Breast epithelium (tissue), 4 donors: ENCODE measurements at regions not wholly inside any gene's neighbourhood (a gene's known extent, or its start where the extent isn't known, plus 50 kb on each side); places are given as distances from the start of the nearest gene placed in this dataset.

ENCODE experiments used
- DNase-seq, 2 donors: peaks; one replicate each; pipeline ENCODE4 v3.0.0-alpha.2; 2019; ENCODE audit warnings: low spot score in 2 of 2
- H3K27ac ChIP-seq, 2 donors: fragments of 200-600 bp; sonication (generic) in 1 of 2; one replicate each; pipeline ENCODE4 v1.5.1; 2016 to 2019; ENCODE audit warnings: mild to moderate bottlenecking in 1 of 2
- H3K27me3 ChIP-seq, 2 donors: fragments of 200-600 bp; sonication (generic) in 1 of 2; one replicate each; pipeline versions ENCODE4 v1.5.1 to v1.6.0; 2017 to 2019; ENCODE audit warnings: control low read depth in 1 of 2, mild to moderate bottlenecking in 1 of 2
- H3K36me3 ChIP-seq: fragments of 200-600 bp; one replicate; pipeline ENCODE4 v1.5.1; 2019
- H3K4me1 ChIP-seq, 2 donors: fragments of 200-600 bp; sonication (generic); one replicate each; pipeline ENCODE4 v1.5.1; 2016 to 2019; ENCODE audit warnings: control low read depth in 1 of 2
- H3K4me3 ChIP-seq, 3 donors: fragments of 200-600 bp; sonication (generic); 1 replicate in 2 of 3; 2 replicates in 1 of 3; pipeline ENCODE4 v1.5.1; 2016 to 2019; ENCODE audit warnings: mild to moderate bottlenecking in 3 of 3, moderate library complexity in 2 of 3
- H3K9me3 ChIP-seq, 2 donors: fragments of 200-600 bp; sonication (generic) in 1 of 2; one replicate each; pipeline ENCODE4 v1.5.1; 2016 to 2019; ENCODE audit warnings: control low read depth in 1 of 2
- CTCF ChIP-seq, 3 donors: fragments of 450-650 bp; IDR thresholded peaks; one replicate each; pipeline ENCODE4 v1.5.1; 2016 to 2017; ENCODE audit warnings: antibody characterized with exemption in 3 of 3, mild to moderate bottlenecking in 3 of 3, moderate library complexity in 3 of 3
- POLR2A ChIP-seq: fragments of 450-650 bp; IDR thresholded peaks from one replicate; pipeline ENCODE4 v1.6.1; 2016; ENCODE audit warnings: antibody characterized with exemption, mild to moderate bottlenecking, moderate library complexity
- POLR2AphosphoS5 ChIP-seq, 3 donors: sonication (generic); formaldehyde crosslinking; IDR thresholded peaks; one replicate each; pipeline ENCODE4 v1.6.1; 2017; ENCODE audit warnings: antibody characterized with exemption in 3 of 3
- intact Hi-C: fragments of 100-400 bp; cut with DNase I; formaldehyde crosslinking; loops from one replicate; pipeline ENCODE4 v1.15.1; 2023; ENCODE audit warnings: low total_unique reads

- no peaks in the 10 kb centered on the region for H3K4me1 ChIP-seq
- H3K27ac ChIP-seq, result no peak overlapping the region
- no peaks in the 10 kb centered on the region for H3K9me3 ChIP-seq
- no peak overlapping the region for H3K4me3 ChIP-seq
- H3K36me3 ChIP-seq, result no peaks in the 10 kb centered on the region
- no peak for DNase-seq
- TF ChIP-seq POLR2A, result no peak
- no peak for TF ChIP-seq POLR2AphosphoS5 (IDR thresholded peaks at IDR 0.05)
- no peak for TF ChIP-seq CTCF (IDR thresholded peaks at IDR 0.05)
- intact Hi-C loops, result no loop called here
- no peaks in the 10 kb centered on the region for H3K27me3 ChIP-seq
Measured at GRCh38 chr2:7115906-7116305, 198.7 kb downstream of the RNF144A start.

DNA sequence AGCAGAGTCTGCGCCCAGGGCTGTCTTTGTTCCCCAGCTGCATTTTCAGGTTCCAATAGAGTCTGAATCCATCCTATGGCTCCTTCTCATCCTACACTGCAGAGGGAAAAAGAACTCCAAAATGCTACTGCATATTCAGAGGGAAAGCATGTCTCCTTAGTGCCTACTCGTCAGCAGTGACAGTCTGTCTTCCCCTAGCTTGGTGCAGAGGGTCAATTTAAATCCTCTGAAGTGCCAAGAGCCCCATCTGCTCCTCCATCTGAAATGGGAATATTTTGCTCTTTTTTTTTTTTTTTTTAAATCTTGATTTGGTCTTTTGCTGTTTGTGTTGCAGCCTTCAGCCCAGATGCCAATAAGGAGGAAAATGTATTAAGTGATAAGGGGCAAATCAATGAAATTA is 199.3 kb downstream of the RNF144A start:
- Histone ChIP-seq H3K36me3 (no peaks in the 10 kb centered on the region), H3K27ac (no peak overlapping the region), H3K4me1 (no peaks in the 10 kb centered on the region), H3K4me3 (no peak overlapping the region), H3K9me3 (no peaks in the 10 kb centered on the region), H3K27me3 (no peaks in the 10 kb centered on the region)
- intact Hi-C loops, result no loop called here
- no peak for DNase-seq
- TF ChIP-seq POLR2A (no peak), CTCF (IDR thresholded peaks at IDR 0.05) (no peak), POLR2AphosphoS5 (IDR thresholded peaks at IDR 0.05) (no peak)

- intact Hi-C loops, result no loop called here
- no peak for TF ChIP-seq CTCF (IDR thresholded peaks at IDR 0.05)
- no peaks in the 10 kb centered on the region for H3K9me3 ChIP-seq
- H3K4me3 ChIP-seq, result no peak overlapping the region
- no peak overlapping the region for H3K27ac ChIP-seq
- DNase-seq, result no peak
- H3K4me1 ChIP-seq, result no peaks in the 10 kb centered on the region
- H3K27me3 ChIP-seq, result no peaks in the 10 kb centered on the region
- H3K36me3 ChIP-seq, result no peaks in the 10 kb centered on the region
Measured at GRCh38 chr2:7117076-7117475, 199.9 kb downstream of the RNF144A start.

DNA sequence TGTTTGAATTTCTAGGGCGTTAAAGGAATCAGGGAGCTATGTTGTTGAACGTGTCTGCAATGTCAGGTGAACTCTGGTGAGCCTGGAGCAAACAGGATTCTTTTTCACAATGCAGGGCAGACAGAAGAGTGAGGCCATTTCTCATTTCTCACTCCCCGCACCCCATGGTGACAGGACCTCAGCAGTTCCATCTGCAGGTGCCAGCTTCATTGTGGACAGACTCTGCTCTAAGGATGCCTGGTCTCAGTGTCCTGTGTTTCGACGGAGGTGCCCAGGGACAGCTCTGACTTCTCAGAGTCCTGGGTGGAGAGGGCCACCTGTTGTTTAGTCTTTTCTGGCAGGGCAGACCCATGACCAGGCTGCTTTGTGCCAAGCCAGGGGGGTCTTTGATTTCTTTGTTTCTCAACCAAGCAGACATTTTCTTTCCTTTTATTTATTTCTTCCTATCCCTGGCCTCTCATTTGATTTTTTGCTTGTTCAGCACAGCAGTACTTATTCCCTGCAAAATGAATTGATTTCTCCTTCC is 201.5 kb downstream of the RNF144A start:
- Histone ChIP-seq H3K9me3 (no peaks in the 10 kb centered on the region), H3K4me3 (no peak overlapping the region), H3K27ac (no peak overlapping the region), H3K36me3 (no peaks in the 10 kb centered on the region), H3K27me3 (no peaks in the 10 kb centered on the region), H3K4me1 (no peaks in the 10 kb centered on the region)
- DNase-seq, result no peak
- TF ChIP-seq POLR2AphosphoS5 (IDR thresholded peaks at IDR 0.05) (no peak), POLR2A (no peak), CTCF (IDR thresholded peaks at IDR 0.05) (no peak)
- intact Hi-C loops, result no loop called here

DNA sequence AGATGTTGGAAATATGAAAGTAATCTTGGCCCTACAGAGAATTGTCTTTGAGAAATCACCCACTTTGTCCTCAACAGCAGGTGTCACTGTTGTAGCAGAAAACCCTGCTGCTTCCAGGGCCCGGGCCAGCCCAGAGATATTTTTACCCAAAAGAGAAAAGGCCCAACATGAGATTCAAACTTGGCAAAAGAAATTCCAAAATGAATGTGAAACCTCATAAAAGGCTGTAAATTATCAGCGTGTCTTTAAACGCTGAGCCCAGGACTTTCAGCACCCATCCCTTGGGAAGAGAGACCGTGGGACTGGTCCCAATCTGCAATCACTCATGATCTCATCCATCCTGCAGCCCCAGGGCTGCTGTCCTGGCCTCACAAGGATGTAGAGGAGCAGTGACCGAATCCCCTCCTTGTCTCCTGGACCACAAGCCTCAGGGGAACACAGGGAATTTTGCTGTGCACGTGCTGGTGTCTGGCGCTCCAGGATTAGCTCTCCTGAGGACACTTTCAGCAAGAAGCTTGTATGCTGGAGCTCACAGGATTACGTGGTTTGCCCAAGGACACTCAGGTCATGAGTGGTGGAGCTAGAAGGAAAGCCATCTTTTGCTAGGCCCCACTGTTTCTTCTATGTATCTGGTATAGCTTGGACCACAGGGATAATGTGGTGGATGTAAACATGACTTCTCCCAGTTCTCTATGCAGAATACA is 202.1 kb downstream of the RNF144A start:
- Histone ChIP-seq H3K9me3 (no peaks in the 10 kb centered on the region), H3K4me1 (no peaks in the 10 kb centered on the region), H3K36me3 (no peaks in the 10 kb centered on the region), H3K27ac (no peak overlapping the region), H3K27me3 (no peaks in the 10 kb centered on the region), H3K4me3 (no peak overlapping the region)
- TF ChIP-seq CTCF (IDR thresholded peaks at IDR 0.05) (peak in 1 of 3 donors; percentile 49), POLR2A (no peak)
- DNase-seq, result no peak
- intact Hi-C loops, result no loop called here
